ENCODE measurements at regions not wholly inside any gene's neighbourhood (a gene's known extent, or its start where the extent isn't known, plus 50 kb on each side); places are given as distances from the start of the nearest gene placed in this dataset.

GRCh38 chrX:87896057-87896456 lies 378.5 kb downstream of the KLHL4 start:
- H3K4me2 ChIP-seq (ENCODE audit: low read length) = no peak overlapping the region
- no peaks in the 10 kb centered on the region for H3K9me2 ChIP-seq (ENCODE audit: low read depth, low read length)

GRCh38 chrX:87900320-87900908 lies 382.8 kb downstream of the KLHL4 start:
- Histone ChIP-seq H3F3A (ENCODE audit: insufficient read depth, low read length) (no peaks in the 10 kb centered on the region), H3K79me2 (ENCODE audit: insufficient read depth, low read length) (no peaks in the 10 kb centered on the region), H3K9ac (ENCODE audit: low read length) (no peak overlapping the region), H3K36me3 (ENCODE audit: insufficient read depth, low read length) (no peaks in the 10 kb centered on the region), H3K27me3 (ENCODE audit: insufficient read depth, low read length) (no peaks in the 10 kb centered on the region), H3K4me1 (ENCODE audit: insufficient read depth, low read length, severe bottlenecking) (no peaks in the 10 kb centered on the region), H4K20me1 (ENCODE audit: insufficient read depth, low read length) (no peaks in the 10 kb centered on the region), H3K27ac (ENCODE audit: low read depth, low read length, poor library complexity, severe bottlenecking) (no peak overlapping the region), H3K9me3 (ENCODE audit: low read length) (no peaks in the 10 kb centered on the region), H2AFZ (ENCODE audit: low read length) (peak overlapping the region; percentile 29; the same call in 1 of the 2 replicates), H3K4me3 (ENCODE audit: low read depth, low read length, poor library complexity, severe bottlenecking) (peak overlapping the region; percentile 21), H3K9me2 (ENCODE audit: low read depth, low read length) (no peaks in the 10 kb centered on the region), H3K4me2 (ENCODE audit: low read length) (no peak overlapping the region)
- TF ChIP-seq EZH2 (IDR thresholded peaks at IDR 0.05; ENCODE audit: borderline replicate concordance, low read length) = no peak
- TF ChIP-seq CTCF (IDR thresholded peaks at IDR 0.05; ENCODE audit: low read length) = no peak

More at GRCh38 chrX:87896057-87896456, 378.5 kb downstream of the KLHL4 start:
- Histone ChIP-seq H3K4me1 (ENCODE audit: insufficient read depth, low read length, severe bottlenecking) (no peaks in the 10 kb centered on the region), H3K79me2 (ENCODE audit: insufficient read depth, low read length) (no peaks in the 10 kb centered on the region), H3K4me3 (ENCODE audit: low read depth, low read length, poor library complexity, severe bottlenecking) (no peak overlapping the region), H3K36me3 (ENCODE audit: insufficient read depth, low read length) (no peaks in the 10 kb centered on the region), H3K27ac (ENCODE audit: low read depth, low read length, poor library complexity, severe bottlenecking) (no peak overlapping the region), H3F3A (ENCODE audit: insufficient read depth, low read length) (no peaks in the 10 kb centered on the region), H2AFZ (ENCODE audit: low read length) (no peak overlapping the region), H3K9ac (ENCODE audit: low read length) (no peak overlapping the region), H3K27me3 (ENCODE audit: insufficient read depth, low read length) (no peaks in the 10 kb centered on the region), H3K9me3 (ENCODE audit: low read length) (no peaks in the 10 kb centered on the region), H4K20me1 (ENCODE audit: insufficient read depth, low read length) (no peaks in the 10 kb centered on the region)
- TF ChIP-seq CTCF (IDR thresholded peaks at IDR 0.05; ENCODE audit: low read length) = no peak
- no peak for TF ChIP-seq EZH2 (IDR thresholded peaks at IDR 0.05; ENCODE audit: borderline replicate concordance, low read length)

DNA sequence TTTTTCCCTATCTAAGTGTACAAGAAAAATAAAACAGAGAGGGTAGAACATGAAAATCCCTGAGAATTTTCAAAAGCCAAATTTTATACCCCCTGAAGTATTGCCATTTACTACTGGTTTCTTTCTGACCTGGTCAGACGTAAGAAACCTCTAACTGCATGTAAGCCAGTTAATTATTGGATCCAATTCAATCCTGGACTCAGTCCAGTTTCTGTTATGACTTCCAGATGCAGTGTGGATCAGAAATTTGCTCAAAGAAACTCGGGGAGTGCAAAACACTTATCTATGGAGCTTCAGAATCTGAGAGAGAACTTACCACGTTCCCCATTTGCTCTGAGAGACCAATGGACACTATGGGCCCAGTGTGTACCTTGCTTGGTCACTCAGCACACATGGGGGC lies 383.5 kb downstream of the KLHL4 start:
- H3K27ac ChIP-seq (ENCODE audit: low read depth, low read length, poor library complexity, severe bottlenecking) = no peak overlapping the region
- H3K4me3 ChIP-seq (ENCODE audit: low read depth, low read length, poor library complexity, severe bottlenecking) = no peak overlapping the region
- H3K4me2 ChIP-seq (ENCODE audit: low read length) = no peak overlapping the region
- no peaks in the 10 kb centered on the region for H3F3A ChIP-seq (ENCODE audit: insufficient read depth, low read length)
- no peaks in the 10 kb centered on the region for H3K27me3 ChIP-seq (ENCODE audit: insufficient read depth, low read length)
- H3K4me1 ChIP-seq (ENCODE audit: insufficient read depth, low read length, severe bottlenecking) = no peaks in the 10 kb centered on the region
- no peaks in the 10 kb centered on the region for H3K9me3 ChIP-seq (ENCODE audit: low read length)
- H2AFZ ChIP-seq (ENCODE audit: low read length) = 0 out of 2 replicates have a peak overlapping the region, but pooled peaks have one; percentile 47
- no peaks in the 10 kb centered on the region for H3K36me3 ChIP-seq (ENCODE audit: insufficient read depth, low read length)
- no peak overlapping the region for H3K9ac ChIP-seq (ENCODE audit: low read length)
- H4K20me1 ChIP-seq (ENCODE audit: insufficient read depth, low read length) = no peaks in the 10 kb centered on the region
- H3K9me2 ChIP-seq (ENCODE audit: low read depth, low read length) = no peaks in the 10 kb centered on the region
- TF ChIP-seq EZH2 (IDR thresholded peaks at IDR 0.05; ENCODE audit: borderline replicate concordance, low read length) = no peak
- TF ChIP-seq CTCF (IDR thresholded peaks at IDR 0.05; ENCODE audit: low read length) = no peak
- H3K79me2 ChIP-seq (ENCODE audit: insufficient read depth, low read length) = no peaks in the 10 kb centered on the region
